A673 (cell line): ENCODE measurements at regions not wholly inside any gene's neighbourhood (a gene's known extent, or its start where the extent isn't known, plus 50 kb on each side); places are given as distances from the start of the nearest gene placed in this dataset.

Experiments
- EZH2 ChIP-seq: fragments of 200-600 bp; sonication (generic); IDR thresholded peaks from 2 replicates; pipeline ENCODE4 v1.6.1; 2017; ENCODE audit warnings: borderline replicate concordance, low read depth, mild to moderate bottlenecking, mixed read lengths, antibody characterized with exemption, low read length; ENCODE audit not compliant: poor library complexity, severe bottlenecking
- TF ChIP-seq, protein P1 (sequence below): fragments of 300-800, 200-600 bp; sonication (generic); conservative IDR thresholded peaks from 2 replicates; pipeline ENCODE4 v1.5.1; 2017; ENCODE audit warnings: low read depth, mild to moderate bottlenecking, antibody characterized with exemption, low read length, moderate library complexity, mixed read lengths

DNA sequence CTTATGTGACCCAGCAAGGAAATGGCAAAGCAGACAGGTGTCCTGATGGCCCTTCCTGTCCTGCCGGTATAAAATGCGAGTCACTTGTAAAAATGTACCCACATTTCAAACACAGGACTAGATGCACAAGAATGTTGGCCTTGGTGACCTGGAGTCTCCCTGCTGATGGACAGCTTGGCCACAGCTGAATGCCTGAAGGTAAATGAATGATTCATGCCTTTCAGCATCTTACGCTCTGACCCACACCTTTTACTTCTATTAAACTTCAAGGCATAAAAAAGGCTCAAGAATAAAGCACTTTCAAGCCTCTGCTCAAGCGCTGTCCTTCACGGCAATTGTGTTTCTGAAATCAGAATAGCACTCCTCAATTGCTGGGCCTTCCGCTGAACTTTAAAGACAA lies 228.0 kb upstream of the SLCO3A1 start:
- TF ChIP-seq, protein P1, sequence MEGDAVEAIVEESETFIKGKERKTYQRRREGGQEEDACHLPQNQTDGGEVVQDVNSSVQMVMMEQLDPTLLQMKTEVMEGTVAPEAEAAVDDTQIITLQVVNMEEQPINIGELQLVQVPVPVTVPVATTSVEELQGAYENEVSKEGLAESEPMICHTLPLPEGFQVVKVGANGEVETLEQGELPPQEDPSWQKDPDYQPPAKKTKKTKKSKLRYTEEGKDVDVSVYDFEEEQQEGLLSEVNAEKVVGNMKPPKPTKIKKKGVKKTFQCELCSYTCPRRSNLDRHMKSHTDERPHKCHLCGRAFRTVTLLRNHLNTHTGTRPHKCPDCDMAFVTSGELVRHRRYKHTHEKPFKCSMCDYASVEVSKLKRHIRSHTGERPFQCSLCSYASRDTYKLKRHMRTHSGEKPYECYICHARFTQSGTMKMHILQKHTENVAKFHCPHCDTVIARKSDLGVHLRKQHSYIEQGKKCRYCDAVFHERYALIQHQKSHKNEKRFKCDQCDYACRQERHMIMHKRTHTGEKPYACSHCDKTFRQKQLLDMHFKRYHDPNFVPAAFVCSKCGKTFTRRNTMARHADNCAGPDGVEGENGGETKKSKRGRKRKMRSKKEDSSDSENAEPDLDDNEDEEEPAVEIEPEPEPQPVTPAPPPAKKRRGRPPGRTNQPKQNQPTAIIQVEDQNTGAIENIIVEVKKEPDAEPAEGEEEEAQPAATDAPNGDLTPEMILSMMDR: no peak
- TF ChIP-seq EZH2: no peak
